AG09309 (cell line): ENCODE measurements at regions not wholly inside any gene's neighbourhood (a gene's known extent, or its start where the extent isn't known, plus 50 kb on each side); places are given as distances from the start of the nearest gene placed in this dataset.

Experiments
- DNase-seq: peaks from one replicate; pipeline ENCODE4 v3.0.0-alpha.2; 2010; ENCODE audit warnings: low read depth
- H3K4me3 ChIP-seq: 2 replicates; pipeline ENCODE4 v1.5.1; 2011; ENCODE audit warnings: mild to moderate bottlenecking, low read depth, low read length, moderate library complexity; ENCODE audit not compliant: control insufficient read depth
- CTCF ChIP-seq: IDR thresholded peaks from 2 replicates; pipeline ENCODE4 v1.5.1; 2011; ENCODE audit warnings: mild to moderate bottlenecking, low read depth, low read length, inconsistent platforms; ENCODE audit not compliant: insufficient read depth, control insufficient read depth; ENCODE audit errors: missing control alignments

- no peak overlapping the region for H3K4me3 ChIP-seq
- TF ChIP-seq CTCF, result no peak
- DNase-seq, result no peak
Measured at GRCh38 chr2:16008856-16009255, 68.5 kb downstream of the MYCN start.

GRCh38 chr2:16008331-16008850 is 68.0 kb downstream of the MYCN start:
- no peak for DNase-seq
- no peak overlapping the region for H3K4me3 ChIP-seq
- TF ChIP-seq CTCF, result no peak

- no peak overlapping the region for H3K4me3 ChIP-seq
- DNase-seq, result no peak
- no peak for TF ChIP-seq CTCF
Measured at GRCh38 chr2:16007167-16007934, 67.0 kb downstream of the MYCN start.

- H3K4me3 ChIP-seq, result no peak overlapping the region
- no peak for DNase-seq
- no peak for TF ChIP-seq CTCF
Measured at GRCh38 chr2:16006537-16007166, 66.3 kb downstream of the MYCN start.

GRCh38 chr2:16005816-16006536 is 65.6 kb downstream of the MYCN start:
- H3K4me3 ChIP-seq, result no peak overlapping the region
- no peak for DNase-seq
- no peak for TF ChIP-seq CTCF

GRCh38 chr2:16005389-16005788 is 65.0 kb downstream of the MYCN start:
- no peak for TF ChIP-seq CTCF
- no peak overlapping the region for H3K4me3 ChIP-seq
- no peak for DNase-seq
